GM19452 (cell line): ENCODE measurements at regions not wholly inside any gene's neighbourhood (a gene's known extent, or its start where the extent isn't known, plus 50 kb on each side); places are given as distances from the start of the nearest gene placed in this dataset.
"Not testable (repeated sequence)": the region's sequence is repeated elsewhere in the genome, so short reads cannot be mapped to it uniquely, and the experiment has no call there.

Experiments
- ATAC-seq: cut with Tn5 transposase; IDR thresholded peaks from one replicate; pipeline ENCODE4 v1.9.1; 2021; ENCODE audit not compliant: unreplicated experiment

DNA sequence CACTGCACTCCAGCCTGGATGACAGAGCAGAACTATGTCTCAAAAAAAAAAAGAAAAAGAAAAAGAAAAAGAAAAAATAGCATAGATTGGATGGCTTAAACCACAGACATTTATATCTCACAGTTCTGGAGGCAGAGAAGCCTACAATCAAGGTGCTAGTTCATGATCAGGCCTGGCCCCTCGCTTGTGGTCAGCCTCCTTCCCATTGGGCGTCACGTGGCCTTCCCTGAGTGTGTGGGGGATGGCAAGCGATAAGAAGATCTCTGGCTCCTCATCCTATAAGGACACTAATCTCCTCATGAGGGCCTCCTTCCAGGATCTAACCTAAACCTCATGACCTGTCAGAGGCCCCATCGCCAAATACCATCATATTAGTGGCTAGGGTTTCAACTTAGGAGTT lies 320.2 kb upstream of the SPATA31A3 start:
- not testable (repeated sequence) for ATAC-seq

DNA sequence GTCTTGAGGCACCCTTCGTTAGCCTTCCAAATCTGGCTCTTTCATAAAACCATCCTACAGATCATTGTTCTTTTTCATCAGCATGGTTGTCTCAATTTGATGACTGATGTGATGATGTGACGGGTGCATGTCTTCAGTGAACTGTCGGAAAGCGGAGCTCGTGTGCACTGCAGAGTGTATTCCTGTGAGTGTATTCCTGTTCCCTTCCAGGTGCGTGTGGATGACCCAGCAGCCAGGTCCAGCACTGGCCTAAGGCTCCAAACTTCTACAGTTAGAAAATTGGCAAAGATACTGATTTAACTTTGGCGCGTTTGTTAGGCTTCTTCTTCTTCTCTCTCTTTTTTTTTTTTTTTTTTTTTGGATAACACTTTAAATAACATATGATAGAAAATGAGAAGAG lies 314.8 kb upstream of the SPATA31A3 start:
- ATAC-seq: not testable (repeated sequence)

DNA sequence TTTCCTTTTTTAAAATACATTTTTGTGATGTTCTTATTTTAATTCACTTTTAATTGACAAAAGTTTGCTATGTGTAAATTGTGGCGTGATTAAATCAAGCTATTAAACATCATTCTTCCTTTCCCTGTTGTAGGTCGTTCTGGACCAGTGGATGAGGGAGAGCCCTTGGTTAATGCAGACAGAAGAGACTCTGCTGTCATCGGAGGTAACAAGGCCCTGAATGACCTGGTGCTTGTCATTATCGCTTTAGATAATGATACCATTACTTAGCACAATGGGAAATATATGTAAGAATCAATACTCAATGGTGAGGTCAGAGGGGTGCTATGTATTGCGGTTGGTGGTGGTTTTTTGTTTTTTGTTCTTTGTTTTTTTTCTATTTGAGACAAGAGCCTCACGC lies 296.4 kb upstream of the SPATA31A3 start:
- ATAC-seq: not testable (repeated sequence)

DNA sequence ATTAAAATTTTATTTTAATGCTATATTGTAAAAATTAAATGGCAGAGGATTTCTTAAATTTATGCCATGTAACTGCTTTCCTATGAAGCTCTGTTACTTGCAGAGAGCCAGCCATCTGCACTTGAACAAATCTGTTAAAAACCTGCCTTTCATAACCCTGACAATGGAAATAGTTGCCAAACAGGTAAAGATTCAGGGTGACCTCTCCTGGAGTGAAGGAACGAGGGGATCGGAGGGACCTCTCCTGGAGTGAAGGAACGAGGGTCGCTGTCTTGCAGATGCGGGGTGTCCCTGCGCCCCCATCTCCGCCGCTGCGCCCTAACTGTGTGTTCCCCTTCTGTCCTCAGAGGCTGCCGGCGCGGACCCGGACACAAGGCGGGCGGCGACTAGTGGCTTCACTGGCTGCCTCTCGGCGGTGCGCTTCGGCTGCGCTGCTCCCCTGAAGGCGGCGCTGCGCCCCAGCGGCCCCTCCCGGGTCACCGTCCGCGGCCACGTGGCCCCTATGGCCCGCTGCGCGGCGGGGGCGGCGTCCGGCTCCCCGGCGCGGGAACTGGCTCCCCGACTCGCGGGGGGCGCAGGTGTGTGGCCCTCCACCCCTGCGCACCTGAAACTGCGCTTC lies 295.9 kb upstream of the SPATA31A3 start:
- not testable (repeated sequence) for ATAC-seq

DNA sequence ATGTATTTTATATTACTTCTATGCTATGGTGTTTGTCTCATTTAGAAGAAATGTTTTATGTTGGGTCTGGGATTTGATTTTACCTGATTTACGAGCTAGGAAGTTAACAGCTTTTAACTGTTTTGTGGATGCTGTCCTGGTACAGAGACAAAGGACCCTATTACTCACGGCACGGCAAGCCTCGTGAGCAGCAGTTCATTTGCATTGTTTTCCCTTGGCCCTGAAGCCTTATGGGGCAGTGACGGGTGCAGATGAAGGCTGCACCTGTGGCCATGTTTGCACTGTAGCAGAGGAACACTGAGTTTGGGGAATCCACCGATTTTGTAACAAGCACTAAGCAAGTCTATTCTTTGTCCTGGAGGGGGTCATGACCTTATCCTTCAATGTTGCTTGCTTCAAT lies 291.9 kb upstream of the SPATA31A3 start:
- not testable (repeated sequence) for ATAC-seq

DNA sequence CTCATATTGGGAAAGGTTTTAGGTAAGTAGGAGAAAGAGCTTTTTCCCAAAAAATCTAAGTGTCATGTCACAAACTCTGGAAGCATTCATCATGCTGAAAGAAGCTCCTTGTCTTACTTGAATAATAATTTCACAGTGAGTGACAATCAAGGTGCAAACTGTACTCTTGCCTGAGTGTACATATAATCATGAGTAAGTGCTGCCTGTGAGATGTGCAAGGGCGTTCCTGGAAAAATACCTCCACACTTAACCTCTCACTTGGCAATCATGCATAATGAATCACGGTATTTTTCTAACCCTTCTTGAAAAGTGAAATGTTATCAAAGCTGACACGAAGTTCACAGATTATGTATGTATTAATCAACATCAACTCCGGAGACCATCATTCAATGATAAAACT lies 289.2 kb upstream of the SPATA31A3 start:
- ATAC-seq: not testable (repeated sequence)

DNA sequence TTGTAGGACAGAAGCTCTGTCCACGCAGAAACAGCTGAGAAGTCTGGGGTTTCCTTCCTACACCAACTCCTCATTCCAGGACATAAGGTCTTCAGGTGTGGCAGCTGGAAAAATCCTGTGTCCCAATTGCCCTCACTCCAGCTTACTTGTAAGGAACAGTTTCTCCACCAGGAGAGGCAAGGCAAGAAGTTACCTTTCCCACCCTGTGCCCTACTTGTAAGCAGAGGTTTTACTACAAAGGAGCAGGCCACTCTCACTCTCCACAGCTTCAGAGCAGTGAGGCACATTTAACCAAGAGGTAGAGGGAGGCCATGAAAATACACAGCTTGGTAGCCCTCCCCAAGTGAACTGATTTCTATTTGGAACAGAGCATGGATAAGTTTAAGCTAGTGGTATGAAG lies 277.3 kb upstream of the SPATA31A3 start:
- not testable (repeated sequence) for ATAC-seq

DNA sequence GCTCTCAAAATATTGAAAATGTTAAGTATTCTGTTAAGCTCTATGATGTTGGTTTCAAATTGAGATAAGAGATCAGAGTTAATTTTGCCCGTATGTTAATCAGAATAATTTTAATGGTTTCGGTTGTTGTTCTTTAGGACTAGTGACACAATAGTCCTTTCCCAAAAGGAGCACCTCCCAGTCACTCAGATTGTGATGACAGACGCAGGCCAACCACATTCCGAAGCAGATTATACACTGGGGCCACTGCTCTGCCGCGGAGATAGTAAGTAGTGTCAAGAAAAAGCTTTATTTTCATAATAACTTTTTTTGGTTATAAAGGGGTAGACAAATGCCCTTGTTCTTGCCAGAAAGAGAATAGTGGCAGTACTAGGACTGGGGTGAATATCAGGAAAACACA lies 265.5 kb upstream of the SPATA31A3 start:
- ATAC-seq: not testable (repeated sequence)

DNA sequence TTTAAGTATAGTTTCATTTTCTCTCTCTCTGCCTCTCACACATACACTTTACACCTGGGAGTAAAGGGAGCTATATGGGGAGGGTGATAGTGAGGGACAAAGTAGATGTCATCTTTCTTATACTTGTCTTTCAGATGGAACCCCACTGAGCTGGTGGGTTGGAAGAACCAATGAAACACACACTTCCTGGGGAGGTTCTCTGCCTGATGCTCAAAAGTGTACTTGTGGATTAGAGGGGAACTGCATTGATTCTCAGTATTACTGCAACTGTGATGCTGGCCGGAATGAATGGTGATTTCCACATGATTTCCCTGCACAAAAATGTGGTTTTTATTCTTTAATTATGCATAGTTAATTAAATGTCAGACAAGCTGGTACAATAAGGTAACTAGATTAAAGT lies 256.6 kb upstream of the SPATA31A3 start:
- ATAC-seq: not testable (repeated sequence)

DNA sequence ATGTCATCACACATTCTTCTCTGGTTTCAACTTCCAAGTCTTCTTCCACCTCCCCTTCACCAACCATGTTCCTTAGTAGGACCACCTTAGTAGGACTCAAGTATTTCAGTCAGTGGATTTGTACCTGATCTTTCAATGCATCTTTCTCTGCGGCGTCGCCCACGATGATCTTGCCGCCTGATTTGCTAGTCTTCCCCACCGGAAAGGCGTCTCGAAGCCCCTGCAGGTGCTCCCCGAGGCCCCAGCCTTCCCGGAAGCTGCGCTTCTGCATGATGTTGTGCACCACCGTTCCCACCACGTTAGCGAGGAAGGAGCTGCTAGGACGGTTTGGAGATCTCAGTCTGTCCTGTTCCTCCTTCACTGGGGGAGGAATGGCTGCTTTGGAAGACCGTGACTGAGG lies 219.7 kb upstream of the SPATA31A3 start:
- not testable (repeated sequence) for ATAC-seq

DNA sequence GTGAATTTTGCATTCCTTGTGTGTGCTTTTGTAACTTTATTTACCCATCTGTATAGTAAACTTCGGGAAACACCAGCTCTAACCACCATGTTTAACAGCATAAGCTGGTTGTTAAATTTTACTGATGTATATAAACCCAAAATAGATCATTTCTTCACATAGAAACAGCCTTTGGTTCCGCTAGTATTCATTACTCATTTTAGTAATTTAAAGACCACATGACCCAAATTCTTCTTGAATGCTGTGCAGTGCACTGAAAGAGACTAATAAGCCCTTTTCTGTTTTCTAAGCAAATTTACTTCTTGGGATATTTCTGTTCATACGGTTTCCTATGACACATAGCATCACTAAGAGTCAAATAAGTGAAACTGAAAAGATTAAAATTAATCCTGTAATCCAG lies 218.5 kb upstream of the SPATA31A3 start:
- ATAC-seq: not testable (repeated sequence)

DNA sequence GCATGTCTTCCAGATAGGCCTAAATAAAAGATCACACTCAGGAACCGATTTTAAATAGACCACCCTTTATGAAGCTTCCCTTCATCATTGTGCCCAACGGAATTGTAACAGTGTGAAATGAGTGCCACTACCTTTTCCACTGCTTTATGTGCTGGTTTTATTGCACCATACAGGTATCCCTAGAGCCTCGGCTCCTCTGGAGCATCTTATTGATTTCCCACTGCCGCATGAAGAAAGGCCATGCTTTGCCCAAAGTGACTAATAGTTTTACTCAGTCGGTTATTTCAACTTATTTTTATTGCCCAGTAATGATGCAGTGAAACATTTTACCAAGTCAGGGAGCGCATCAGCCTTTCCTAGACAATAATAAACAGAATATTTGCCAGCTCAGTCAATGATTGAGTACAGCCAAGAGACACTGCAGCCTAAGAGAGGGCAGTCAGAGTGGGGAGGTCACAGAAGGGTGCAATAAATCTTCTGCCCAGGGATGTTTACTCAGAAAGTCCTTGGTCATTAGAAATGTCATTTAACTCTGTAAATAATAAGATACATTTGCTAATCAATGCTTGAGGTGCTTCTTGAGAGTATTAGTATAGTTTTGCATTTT lies 216.6 kb upstream of the SPATA31A3 start:
- not testable (repeated sequence) for ATAC-seq

DNA sequence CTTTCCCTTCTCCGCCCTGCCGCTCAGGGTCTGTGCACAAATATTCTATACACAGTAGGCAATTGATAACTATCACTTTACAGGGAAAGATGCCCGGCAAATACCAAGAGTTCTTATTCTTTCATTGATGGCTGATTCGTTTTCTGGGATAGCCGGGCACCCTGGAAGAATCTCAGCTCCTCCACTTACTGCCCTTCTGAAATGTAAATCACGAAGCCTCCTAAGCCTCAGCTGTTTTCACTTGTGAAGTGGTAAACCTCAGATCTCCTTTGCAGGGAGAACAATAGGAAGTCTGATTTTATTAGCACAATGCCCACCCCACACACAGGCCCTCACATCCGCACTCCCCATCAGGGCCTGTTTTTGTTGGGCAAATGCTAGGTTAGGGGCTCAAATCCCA lies 203.8 kb upstream of the SPATA31A3 start:
- not testable (repeated sequence) for ATAC-seq

DNA sequence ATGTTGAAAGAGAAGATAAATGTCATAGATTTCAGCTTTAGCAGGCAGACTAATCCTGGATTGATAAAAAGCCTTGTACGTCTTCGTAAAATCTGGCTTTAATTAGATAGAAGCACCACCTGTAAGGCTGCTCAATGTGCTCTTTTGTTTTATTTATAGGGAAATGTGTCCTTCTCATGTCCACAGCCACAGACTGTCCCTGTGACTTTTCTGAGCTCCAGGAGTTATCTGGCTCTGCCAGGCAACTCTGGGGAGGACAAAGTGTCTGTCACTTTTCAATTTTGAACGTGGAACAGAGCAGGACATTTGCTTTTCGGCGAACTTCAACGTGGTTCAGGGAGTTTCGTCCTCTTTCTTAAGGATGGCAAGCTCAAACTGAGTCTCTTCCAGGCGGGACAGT lies 203.0 kb upstream of the SPATA31A3 start:
- not testable (repeated sequence) for ATAC-seq

DNA sequence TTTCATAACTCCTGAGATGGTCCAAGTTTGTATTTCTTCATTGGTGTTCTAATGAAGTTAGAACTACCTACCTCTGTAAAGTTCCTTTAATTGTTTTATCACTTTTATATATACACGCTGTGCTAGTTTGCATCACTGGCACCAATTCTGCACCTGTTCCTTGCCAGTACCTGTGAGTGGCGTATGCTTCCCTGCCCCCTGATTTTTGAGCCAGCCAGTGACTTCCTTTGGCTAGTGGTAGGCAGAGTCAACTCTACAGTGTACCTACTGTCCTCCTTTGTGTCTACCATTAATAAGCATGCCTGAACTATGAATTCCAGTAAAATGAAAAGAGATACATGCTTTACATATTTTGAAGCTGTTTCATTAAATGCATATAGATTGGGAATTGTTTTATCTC lies 186.8 kb upstream of the SPATA31A3 start:
- ATAC-seq: not testable (repeated sequence)

DNA sequence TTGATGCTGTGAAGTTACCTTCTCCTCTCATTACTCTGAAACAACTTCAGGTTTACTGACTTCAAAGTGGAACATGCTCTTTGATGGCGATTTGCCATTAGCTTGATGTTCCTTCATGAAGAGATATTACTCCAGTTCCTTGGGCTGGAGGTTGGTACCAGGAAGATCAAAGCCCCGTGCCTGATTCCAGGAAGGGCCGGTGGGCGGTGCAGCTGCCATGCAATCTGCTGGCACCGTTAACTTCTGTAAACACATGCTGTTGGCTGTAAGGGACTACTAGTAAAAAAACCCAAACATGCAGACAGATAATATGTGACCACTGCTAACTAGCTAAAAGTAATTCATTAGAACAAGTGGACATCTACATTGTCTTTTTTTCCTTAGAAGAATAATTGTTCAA lies 182.8 kb upstream of the SPATA31A3 start:
- not testable (repeated sequence) for ATAC-seq

DNA sequence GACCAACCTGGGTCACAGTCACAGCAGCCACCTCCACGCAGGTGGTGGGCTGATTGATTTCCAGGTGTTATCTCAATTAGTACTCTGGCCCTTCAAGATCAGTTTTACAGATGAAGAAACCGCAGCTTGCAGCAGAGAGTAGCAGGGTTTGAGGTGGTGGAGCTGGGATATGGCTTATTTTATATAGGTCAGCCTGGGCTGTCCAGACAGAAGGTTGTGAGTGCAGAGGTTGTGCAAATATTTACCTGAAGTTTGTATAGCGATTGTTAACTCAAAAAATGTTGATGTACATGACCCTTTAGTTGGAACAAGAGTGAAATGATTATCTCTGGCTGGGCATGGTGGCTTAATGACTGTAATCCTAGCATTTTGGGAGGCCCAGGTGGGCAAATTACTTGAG lies 179.4 kb upstream of the SPATA31A3 start:
- ATAC-seq: not testable (repeated sequence)

DNA sequence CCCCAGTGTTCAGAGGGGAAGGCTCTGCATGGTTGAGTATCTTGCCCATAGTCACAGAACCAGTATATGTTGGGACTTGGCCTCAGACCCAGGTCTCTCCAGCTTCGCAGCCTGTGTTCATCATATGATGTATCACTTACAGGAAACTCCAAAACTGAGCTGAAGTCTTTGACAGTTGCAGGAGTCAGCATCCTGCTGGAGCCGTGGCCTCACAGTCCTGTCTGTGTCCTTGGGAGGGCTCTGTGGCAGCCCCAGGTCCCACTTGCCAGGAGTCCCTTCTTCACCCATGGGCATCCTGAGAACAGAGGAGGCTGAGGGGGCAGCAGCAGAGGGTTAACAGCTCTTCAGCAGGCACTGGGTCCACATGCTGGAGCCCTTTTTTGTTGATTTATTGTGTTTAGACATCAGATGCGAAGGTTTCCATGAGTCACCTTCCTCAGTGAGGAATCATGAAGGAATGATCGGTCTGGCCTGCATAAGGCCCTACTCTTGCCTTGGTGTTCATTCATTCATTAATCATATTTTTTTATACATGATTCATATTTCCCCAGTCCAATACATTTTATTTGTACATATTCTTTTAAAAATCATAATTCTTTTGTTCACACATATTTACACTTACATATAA lies 176.3 kb upstream of the SPATA31A3 start:
- ATAC-seq: not testable (repeated sequence)

DNA sequence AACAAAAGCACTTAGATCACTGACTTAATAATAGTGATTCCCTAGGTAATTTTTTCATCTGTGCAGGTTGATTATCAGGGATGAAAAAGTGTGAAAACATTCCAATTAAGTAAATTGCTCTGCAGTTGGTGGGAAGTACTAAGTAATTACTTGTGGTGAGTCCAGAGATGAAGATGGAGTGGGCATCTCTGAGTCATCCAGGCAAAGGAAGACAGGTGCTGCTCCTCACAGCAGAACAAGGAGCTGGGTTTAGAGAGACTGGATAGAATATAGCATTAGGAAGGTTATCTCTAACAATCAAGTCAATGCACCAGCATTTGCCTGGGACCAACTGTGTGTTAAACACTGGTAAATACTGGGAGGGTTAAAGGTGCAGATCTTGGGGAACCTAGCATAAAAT lies 174.0 kb upstream of the SPATA31A3 start:
- ATAC-seq: not testable (repeated sequence)

DNA sequence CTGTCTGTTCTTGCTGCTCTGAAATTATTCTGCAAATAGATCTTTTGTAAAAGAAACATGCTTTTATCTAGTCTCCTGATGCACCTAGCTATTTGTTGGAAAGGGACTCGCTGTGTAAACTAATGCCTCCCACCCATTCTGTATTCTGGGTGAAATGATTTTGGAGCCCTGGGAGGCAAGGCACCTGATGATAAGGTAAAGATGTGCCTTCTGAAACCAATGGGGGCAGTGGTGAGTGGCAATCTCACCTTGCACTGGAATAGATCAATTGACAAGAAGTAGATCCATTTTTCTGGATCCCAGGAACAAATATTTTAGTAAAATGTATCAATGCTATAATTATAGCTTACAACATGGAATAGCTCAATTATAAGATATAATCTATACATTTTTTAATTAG lies 170.5 kb upstream of the SPATA31A3 start:
- ATAC-seq: not testable (repeated sequence)

DNA sequence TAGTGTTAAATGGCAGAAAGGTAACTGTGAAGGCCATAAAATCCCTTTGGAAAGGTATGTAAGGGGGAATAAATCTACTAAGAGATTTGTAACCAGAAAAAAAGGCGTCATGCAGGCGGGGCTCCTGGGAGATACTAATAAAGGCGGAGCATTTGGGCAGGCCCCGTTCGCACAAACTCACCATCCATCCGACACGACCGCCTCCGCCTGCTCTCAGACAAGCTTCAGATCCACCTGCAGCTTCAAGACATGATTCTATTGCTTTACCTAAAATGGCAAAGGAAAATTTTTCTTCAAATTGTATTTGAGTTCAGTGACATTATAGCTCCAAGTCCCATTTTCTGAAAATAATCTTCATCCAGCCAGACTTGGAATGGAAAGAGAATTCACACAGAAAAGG lies 162.9 kb upstream of the SPATA31A3 start:
- not testable (repeated sequence) for ATAC-seq

DNA sequence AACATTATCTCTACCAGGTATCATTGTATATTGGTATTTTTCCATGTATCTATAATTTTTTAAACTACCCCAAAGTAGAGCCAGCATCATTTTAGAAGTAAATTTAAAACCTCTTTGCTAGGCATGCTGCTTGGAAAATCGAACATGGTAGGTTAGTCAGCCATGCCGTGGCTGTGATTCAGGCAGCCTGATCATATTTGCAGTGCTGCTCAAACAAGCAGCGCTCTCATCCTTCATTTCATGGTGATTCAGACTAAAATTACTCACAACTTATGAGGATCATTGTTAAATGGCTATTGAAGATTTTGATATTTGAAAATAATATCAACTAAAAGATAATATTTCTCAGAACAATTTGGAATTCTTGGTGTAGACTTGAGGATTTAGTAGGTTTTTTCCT lies 161.2 kb upstream of the SPATA31A3 start:
- not testable (repeated sequence) for ATAC-seq
